Upper lobe of left lung (tissue), 6 donors: ENCODE measurements at regions not wholly inside any gene's neighbourhood (a gene's known extent, or its start where the extent isn't known, plus 50 kb on each side); places are given as distances from the start of the nearest gene placed in this dataset.

Source experiments
- ATAC-seq, 2 donors: fragments of 200-7000 bp; cut with Tn5 transposase; one replicate each; pipeline ENCODE4 v1.9.1; 2022; ENCODE audit warnings: mild to moderate bottlenecking in 2 of 2, moderate library complexity in 2 of 2; ENCODE audit not compliant: low FRiP score in 2 of 2
- DNase-seq, 2 donors: peaks; one replicate each; pipeline ENCODE4 v3.0.0-alpha.2; 2019 to 2020
- H3K27ac ChIP-seq, 4 donors: fragments of 200-600 bp; sonication (generic); one replicate each; pipeline ENCODE4 v1.5.1; 2016 to 2019
- H3K27me3 ChIP-seq, 4 donors: fragments of 200-600 bp; sonication (generic); one replicate each; pipeline ENCODE4 v1.5.1; 2017 to 2019
- H3K36me3 ChIP-seq, 4 donors: fragments of 200-600 bp; sonication (generic); one replicate each; pipeline ENCODE4 v1.5.1; 2016 to 2019
- H3K4me1 ChIP-seq, 4 donors: fragments of 200-600 bp; sonication (generic); one replicate each; pipeline ENCODE4 v1.5.1; 2018 to 2019
- H3K4me3 ChIP-seq, 4 donors: fragments of 200-600 bp; sonication (generic); one replicate each; pipeline ENCODE4 v1.5.1; 2017 to 2019; ENCODE audit warnings: mild to moderate bottlenecking in 2 of 4, moderate library complexity in 1 of 4
- H3K9me3 ChIP-seq, 4 donors: fragments of 200-600 bp; sonication (generic); one replicate each; pipeline ENCODE4 v1.5.1; 2018 to 2019
- EP300 ChIP-seq, 4 donors: sonication (generic); formaldehyde crosslinking; IDR thresholded peaks; one replicate each; pipeline ENCODE4 v1.5.1; 2017; ENCODE audit warnings: antibody characterized with exemption in 4 of 4, control low read depth in 2 of 4
- POLR2A ChIP-seq, 4 donors: fragments of 450-650 bp; IDR thresholded peaks; one replicate each; pipeline ENCODE4 v1.5.1; 2016 to 2017; ENCODE audit warnings: antibody characterized with exemption in 4 of 4, mild to moderate bottlenecking in 2 of 4
- POLR2AphosphoS5 ChIP-seq, 2 donors: sonication (generic); formaldehyde crosslinking; IDR thresholded peaks; one replicate each; pipeline ENCODE4 v1.5.1; 2017; ENCODE audit warnings: antibody characterized with exemption in 2 of 2
- WGBS, 2 donors: methylation state at CpG; one replicate each; pipeline ENCODE4 v1.1.5; 2017 to 2018; 5-methylcytosine and 5-hydroxymethylcytosine counted together
- TF ChIP-seq, protein P1 (sequence below), 6 experiments: fragments of 450-650 bp in 4 of 6; fragments of 200-600 bp in 2 of 6; sonication (generic) in 2 of 6; IDR thresholded peaks; one replicate each; pipeline ENCODE4 v1.5.1; 2016 to 2019; ENCODE audit warnings: antibody characterized with exemption in 6 of 6
- donor health status: DM: no; HTN: no; CAD: no; lungs with moderate emphysema.
- donor health status: DM: no; HTN: yes; CAD: no; lungs with severe emphysema.

DNA sequence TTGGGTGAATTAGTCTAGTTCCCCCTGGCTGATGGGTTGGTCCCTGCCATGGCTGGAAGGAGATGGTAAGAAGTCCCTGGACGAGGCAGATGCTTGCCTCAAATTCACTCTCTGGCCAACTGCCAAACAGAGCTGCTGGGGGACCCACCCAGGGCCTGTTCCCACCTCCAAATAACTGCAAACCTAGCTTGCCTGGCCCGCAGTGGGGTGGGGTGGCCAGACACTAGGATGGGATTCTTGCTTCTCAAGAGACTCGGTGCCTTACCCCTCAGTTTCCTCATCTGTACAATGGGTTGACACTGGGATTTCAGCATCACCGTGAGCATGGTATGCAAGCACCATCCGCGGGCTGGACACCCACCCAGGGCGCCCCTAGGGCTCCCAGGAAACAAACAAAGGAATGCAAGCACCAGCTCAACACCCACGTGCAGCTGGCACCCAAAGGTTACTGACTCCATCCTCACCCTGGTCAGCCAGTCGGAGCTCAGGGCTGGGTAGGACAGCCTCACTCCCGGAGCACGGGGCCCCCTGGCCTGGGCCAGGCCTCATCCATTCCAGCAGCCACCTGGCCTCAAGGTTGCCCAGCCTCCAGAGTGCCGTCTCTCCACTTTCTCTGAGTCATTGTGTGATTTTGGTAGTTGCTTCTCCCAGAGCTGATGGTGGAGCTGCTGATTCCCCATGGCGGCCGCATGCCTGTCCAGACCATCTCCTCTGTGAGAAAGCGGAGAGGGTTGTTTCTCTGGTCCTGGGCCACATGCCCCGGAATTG lies 205.2 kb upstream of the RTL1 start:
- H3K4me1 ChIP-seq, result no peaks in the 10 kb centered on the region
- no peak overlapping the region for H3K4me3 ChIP-seq
- no peak overlapping the region for H3K27ac ChIP-seq
- TF ChIP-seq, protein P1, sequence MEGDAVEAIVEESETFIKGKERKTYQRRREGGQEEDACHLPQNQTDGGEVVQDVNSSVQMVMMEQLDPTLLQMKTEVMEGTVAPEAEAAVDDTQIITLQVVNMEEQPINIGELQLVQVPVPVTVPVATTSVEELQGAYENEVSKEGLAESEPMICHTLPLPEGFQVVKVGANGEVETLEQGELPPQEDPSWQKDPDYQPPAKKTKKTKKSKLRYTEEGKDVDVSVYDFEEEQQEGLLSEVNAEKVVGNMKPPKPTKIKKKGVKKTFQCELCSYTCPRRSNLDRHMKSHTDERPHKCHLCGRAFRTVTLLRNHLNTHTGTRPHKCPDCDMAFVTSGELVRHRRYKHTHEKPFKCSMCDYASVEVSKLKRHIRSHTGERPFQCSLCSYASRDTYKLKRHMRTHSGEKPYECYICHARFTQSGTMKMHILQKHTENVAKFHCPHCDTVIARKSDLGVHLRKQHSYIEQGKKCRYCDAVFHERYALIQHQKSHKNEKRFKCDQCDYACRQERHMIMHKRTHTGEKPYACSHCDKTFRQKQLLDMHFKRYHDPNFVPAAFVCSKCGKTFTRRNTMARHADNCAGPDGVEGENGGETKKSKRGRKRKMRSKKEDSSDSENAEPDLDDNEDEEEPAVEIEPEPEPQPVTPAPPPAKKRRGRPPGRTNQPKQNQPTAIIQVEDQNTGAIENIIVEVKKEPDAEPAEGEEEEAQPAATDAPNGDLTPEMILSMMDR (IDR thresholded peaks at IDR 0.05), result no peak
- TF ChIP-seq EP300 (IDR thresholded peaks at IDR 0.05), result no peak
- TF ChIP-seq POLR2AphosphoS5 (IDR thresholded peaks at IDR 0.05), result no peak
- TF ChIP-seq POLR2A (IDR thresholded peaks at IDR 0.05), result no peak
- H3K27me3 ChIP-seq, result no peaks in the 10 kb centered on the region
- H3K36me3 ChIP-seq, result no peaks in the 10 kb centered on the region
- peak in 1 of 2 donors; percentile 69 for DNase-seq
- no peak for ATAC-seq
- H3K9me3 ChIP-seq, result peaks cover 0 to 4% (median 0%) of the 10 kb centered on the region in 4 donors
- WGBS, 2 donors, result 92% methylated on average over 15 to 16 of the region's 16 CpGs

DNA sequence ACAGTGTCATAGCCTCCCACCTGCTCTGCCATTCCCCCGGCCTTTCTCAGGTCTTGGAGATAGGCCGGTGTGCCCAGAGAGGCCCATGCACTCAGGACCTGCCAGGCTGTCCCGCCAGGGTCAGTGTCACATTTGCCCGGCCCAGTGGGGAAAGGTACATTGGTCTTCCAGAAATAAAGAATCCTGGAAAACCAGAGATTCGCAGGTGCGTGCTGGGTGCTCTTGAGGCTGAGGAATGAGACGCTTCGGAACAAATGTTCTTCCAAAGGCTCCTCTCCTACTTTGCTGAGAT lies 205.8 kb upstream of the RTL1 start:
- Histone ChIP-seq H3K27me3 (no peaks in the 10 kb centered on the region), H3K36me3 (no peaks in the 10 kb centered on the region), H3K4me3 (no peak overlapping the region), H3K9me3 (peaks cover 0 to 4% (median 0%) of the 10 kb centered on the region in 4 donors), H3K27ac (no peak overlapping the region), H3K4me1 (no peaks in the 10 kb centered on the region)
- TF ChIP-seq POLR2AphosphoS5 (IDR thresholded peaks at IDR 0.05) (no peak), POLR2A (IDR thresholded peaks at IDR 0.05) (no peak), EP300 (IDR thresholded peaks at IDR 0.05) (no peak)
- TF ChIP-seq, protein P1 (IDR thresholded peaks at IDR 0.05), result no peak
- ATAC-seq, result no peak
- 91 to 98% methylated on average over 8 of the region's 8 CpGs for WGBS, 2 donors
- DNase-seq, result no peak

DNA sequence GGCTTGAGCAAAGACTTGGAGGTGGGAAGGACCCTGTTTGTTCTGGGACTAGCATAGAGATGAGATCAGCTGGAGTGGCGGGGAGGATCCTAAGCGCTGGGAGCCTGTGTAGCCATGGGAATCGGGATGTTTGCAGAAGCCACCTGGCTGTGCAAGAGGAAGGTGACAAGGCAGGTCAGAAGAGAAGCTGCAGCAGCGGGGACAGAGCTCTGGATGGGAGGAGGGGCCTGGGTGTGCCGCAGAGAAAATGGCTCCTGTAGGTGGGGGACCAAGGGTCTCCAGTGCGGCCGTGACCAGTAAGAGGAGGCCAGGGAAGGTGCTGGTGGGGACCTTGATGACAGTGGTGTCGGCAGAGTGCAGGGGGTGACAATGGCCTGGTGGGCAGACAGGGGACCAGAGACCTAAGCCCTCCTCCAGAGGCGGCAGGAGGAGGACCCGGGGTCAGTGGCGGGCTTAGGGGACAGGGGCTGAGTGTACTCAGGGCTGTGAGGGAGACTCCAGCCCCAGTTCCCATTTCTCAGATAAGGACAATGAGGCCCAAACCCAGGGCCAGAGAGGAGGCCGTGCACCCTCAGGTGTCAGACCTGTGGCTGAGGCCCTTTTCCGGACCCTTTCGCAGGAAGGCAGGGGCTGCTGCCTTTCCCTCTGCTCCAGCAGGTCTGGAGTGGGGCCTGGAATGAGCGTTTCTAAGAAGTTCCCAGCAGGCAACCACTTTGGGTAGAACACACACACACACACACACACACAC lies 206.6 kb upstream of the RTL1 start:
- 80 to 83% methylated on average over 12 to 15 of the region's 15 CpGs for WGBS, 2 donors
- Histone ChIP-seq H3K27ac (no peak overlapping the region), H3K4me1 (no peaks in the 10 kb centered on the region), H3K4me3 (no peak overlapping the region), H3K27me3 (no peaks in the 10 kb centered on the region), H3K9me3 (peaks cover 0 to 4% (median 0%) of the 10 kb centered on the region in 4 donors), H3K36me3 (no peaks in the 10 kb centered on the region)
- ATAC-seq, result no peak
- no peak for DNase-seq
- no peak for TF ChIP-seq EP300 (IDR thresholded peaks at IDR 0.05)
- TF ChIP-seq, protein P1 (IDR thresholded peaks at IDR 0.05), result no peak
- no peak for TF ChIP-seq POLR2AphosphoS5 (IDR thresholded peaks at IDR 0.05)
- no peak for TF ChIP-seq POLR2A (IDR thresholded peaks at IDR 0.05)

DNA sequence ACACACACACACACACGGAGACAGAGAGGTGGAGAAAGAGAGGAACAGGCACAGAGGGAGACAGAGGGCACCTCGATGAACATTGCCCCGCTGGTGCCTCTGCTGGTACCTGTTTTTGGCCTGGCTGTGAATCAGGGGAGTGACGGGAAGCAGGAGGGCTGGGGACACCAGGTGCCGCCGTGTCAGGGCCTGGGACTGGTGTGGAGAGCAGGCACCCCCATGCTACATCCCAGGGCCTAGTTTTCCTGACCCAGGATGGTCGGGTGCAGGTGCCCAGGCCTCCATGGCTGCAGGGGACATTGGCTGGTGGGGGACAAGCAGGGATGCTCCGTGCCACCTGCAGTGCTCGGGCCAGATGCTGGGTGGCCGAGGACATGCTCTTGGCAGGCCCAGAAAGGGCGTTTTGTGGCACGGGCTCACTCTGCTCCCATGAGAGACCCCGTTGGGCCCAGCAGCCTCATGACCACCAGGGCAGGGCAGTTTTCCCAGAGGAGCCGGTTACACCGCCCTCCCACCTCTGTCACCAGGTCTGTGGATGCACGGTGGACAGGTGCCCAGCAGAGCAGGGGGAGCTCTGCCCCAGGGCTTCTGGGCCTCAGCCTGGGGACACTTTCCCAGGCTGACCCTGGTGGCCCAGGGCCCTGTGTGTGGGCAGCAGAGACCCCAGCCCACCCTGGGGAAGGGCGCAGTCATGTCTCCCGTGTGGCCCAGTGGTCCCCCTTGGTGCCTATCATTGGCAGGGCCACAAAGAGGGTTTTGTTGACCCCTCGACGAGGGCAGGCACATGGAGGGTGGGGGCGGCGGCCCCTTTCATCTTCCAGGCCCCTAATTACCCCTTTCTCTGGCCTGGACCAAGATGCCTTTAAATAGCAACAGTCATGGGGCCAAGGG lies 207.5 kb upstream of the RTL1 start:
- Histone ChIP-seq H3K27ac (no peak overlapping the region), H3K4me3 (no peak overlapping the region), H3K36me3 (no peaks in the 10 kb centered on the region), H3K27me3 (no peaks in the 10 kb centered on the region), H3K4me1 (no peaks in the 10 kb centered on the region), H3K9me3 (peaks cover 0 to 4% (median 0%) of the 10 kb centered on the region in 4 donors)
- WGBS, 2 donors, result 76 to 78% methylated on average over 11 to 14 of the region's 22 CpGs
- no peak for ATAC-seq
- peak; percentile 16 to 52 for DNase-seq
- TF ChIP-seq POLR2A (IDR thresholded peaks at IDR 0.05) (no peak), EP300 (IDR thresholded peaks at IDR 0.05) (no peak), POLR2AphosphoS5 (IDR thresholded peaks at IDR 0.05) (no peak)
- TF ChIP-seq, protein P1 (IDR thresholded peaks at IDR 0.05), result no peak
